Brain microvascular endothelial cell (primary cell): ENCODE measurements at regions not wholly inside any gene's neighbourhood (a gene's known extent, or its start where the extent isn't known, plus 50 kb on each side); places are given as distances from the start of the nearest gene placed in this dataset.

Experiments used
- DNase-seq: peaks from one replicate; pipeline ENCODE4 v3.0.0-alpha.2; 2020
- H3K27ac ChIP-seq: fragments of 250-450 bp; sonication (Bioruptor Pico); 2 replicates; pipeline ENCODE4 v1.5.1; 2020; ENCODE audit warnings: mild to moderate bottlenecking, moderate library complexity
- H3K27me3 ChIP-seq: fragments of 250-450 bp; sonication (Bioruptor Pico); replicated peaks from 2 replicates; pipeline ENCODE4 v1.5.1; 2020; ENCODE audit warnings: mild to moderate bottlenecking
- H3K36me3 ChIP-seq: fragments of 250-450 bp; sonication (Bioruptor Pico); replicated peaks from 2 replicates; pipeline ENCODE4 v1.5.1; 2020; ENCODE audit warnings: mild to moderate bottlenecking
- H3K4me3 ChIP-seq: 2 replicates; pipeline ENCODE4 v1.5.1; 2011; ENCODE audit warnings: low read depth, mild to moderate bottlenecking, control low read depth, low read length, moderate library complexity
- in situ Hi-C: cut with HindIII; loops from 2 replicates; pipeline ENCODE4 v1.10.0; 2017; ENCODE audit warnings: low sequenced_read_pairs, low pct_ligation_motif_present
- TF ChIP-seq, protein P1 (sequence below): IDR thresholded peaks from 2 replicates; pipeline ENCODE4 v1.5.1; 2011; ENCODE audit warnings: low read depth, mild to moderate bottlenecking, moderate library complexity, low read length, control low read depth, inconsistent platforms; ENCODE audit errors: missing control alignments

DNA sequence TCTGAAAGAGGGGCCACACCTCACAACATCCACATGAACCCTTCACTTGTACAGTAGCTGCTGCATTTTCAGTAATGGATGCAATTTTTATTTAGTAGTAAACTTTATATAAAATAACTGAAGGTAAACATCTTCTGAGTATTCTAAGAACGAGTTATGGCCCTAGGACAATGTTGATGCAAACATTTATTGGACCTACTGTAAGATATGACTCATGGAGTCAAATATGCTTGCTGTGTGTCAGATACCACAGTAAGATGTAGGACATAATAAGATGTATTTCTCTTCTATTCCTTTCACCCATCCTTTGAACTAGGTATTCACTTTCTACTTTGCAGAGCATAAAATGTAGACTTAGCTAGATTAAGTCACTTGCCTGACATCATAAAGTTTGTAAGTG, 87.6 kb downstream of the TEX13C start:
- Histone ChIP-seq H3K27me3 (no peaks in the 10 kb centered on the region), H3K27ac (no peak overlapping the region), H3K36me3 (no peaks in the 10 kb centered on the region), H3K4me3 (no peak overlapping the region)
- in situ Hi-C loops, result no loop called here
- TF ChIP-seq, protein P1, sequence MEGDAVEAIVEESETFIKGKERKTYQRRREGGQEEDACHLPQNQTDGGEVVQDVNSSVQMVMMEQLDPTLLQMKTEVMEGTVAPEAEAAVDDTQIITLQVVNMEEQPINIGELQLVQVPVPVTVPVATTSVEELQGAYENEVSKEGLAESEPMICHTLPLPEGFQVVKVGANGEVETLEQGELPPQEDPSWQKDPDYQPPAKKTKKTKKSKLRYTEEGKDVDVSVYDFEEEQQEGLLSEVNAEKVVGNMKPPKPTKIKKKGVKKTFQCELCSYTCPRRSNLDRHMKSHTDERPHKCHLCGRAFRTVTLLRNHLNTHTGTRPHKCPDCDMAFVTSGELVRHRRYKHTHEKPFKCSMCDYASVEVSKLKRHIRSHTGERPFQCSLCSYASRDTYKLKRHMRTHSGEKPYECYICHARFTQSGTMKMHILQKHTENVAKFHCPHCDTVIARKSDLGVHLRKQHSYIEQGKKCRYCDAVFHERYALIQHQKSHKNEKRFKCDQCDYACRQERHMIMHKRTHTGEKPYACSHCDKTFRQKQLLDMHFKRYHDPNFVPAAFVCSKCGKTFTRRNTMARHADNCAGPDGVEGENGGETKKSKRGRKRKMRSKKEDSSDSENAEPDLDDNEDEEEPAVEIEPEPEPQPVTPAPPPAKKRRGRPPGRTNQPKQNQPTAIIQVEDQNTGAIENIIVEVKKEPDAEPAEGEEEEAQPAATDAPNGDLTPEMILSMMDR, result no peak
- no peak for DNase-seq

DNA sequence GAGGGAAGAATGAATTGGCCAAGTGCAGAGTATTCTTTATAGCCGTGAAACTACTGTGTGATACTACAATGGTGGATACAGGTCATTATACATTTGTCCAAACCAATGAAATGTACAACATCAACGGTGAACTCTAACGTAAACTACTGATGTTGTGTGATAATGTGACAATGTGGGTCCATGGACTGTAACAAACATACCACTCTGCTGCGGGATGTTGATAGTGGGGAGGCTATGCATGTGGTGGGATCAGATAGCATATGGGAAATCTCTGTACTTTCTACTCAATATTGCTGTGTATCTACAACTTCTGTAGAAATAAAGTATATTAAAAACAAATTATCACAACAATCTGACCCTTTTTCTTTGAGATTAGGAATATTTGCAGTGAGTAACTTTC, 101.1 kb downstream of the TEX13C start:
- DNase-seq, result no peak
- no peaks in the 10 kb centered on the region for H3K27me3 ChIP-seq
- H3K36me3 ChIP-seq, result no peaks in the 10 kb centered on the region
- TF ChIP-seq, protein P1, result no peak
- H3K27ac ChIP-seq, result no peak overlapping the region
- in situ Hi-C loops, result no loop called here
- no peak overlapping the region for H3K4me3 ChIP-seq

DNA sequence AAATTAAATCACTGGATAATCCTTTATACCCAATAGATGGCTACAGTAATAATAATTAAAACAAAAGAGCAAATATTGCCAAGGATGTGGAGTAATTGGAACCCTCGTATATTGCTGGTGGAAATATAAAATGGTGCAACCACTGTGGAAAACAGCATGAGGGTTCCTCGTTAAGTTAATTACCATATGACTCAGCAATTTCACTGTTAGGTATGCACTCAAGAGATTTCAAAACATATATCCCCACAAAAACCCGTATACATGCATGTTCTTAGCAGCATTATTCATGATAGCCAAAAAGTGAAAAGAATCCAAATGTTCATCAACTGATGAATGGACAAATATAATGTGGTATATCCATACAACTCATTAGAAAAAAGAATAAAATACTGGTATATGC, 103.3 kb downstream of the TEX13C start:
- H3K4me3 ChIP-seq, result no peak overlapping the region
- TF ChIP-seq, protein P1, result no peak
- H3K27ac ChIP-seq, result no peak overlapping the region
- DNase-seq, result no peak
- no peaks in the 10 kb centered on the region for H3K27me3 ChIP-seq
- H3K36me3 ChIP-seq, result no peaks in the 10 kb centered on the region
- in situ Hi-C loops, result no loop called here

DNA sequence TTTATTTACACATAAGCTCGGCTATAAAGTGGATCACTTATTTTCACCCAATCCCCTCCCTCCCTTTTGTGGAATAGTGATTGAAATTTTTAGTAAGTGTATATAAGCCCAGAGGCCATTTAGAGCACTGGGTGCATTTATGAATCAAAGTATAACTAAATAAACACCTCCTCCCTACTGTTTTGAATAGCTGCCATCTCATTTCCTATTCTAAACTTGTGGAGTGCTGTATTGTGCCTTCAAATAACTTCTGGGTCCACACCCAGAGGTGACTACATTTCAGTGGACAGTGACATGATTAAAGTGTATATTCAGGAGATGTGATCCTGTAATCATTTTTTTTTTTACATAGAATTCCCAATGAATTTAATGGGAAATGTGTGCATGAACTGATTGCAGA, 104.9 kb downstream of the TEX13C start:
- no peaks in the 10 kb centered on the region for H3K36me3 ChIP-seq
- DNase-seq, result no peak
- no peaks in the 10 kb centered on the region for H3K27me3 ChIP-seq
- in situ Hi-C loops, result no loop called here
- no peak overlapping the region for H3K27ac ChIP-seq
- no peak overlapping the region for H3K4me3 ChIP-seq
- TF ChIP-seq, protein P1, result no peak

DNA sequence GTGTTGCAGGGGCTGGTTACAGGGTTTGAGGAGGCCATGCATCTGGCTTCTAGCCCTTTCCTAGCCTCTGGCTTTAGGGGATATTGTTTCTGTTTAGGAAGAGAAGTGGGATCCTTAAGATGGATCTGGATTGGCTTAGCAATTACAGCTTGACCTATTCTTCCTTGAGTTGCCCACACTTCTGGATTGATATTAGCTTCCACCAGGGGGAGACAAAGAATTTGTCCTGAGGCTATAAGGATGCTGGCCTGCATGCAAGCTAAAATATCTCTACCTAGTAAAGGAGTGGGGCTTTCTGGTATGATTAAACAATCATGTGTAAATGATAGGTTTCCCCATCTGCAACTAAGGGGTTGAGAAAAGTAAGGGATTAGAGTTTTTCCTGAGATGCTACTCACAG, 117.2 kb downstream of the TEX13C start:
- DNase-seq, result no peak
- TF ChIP-seq, protein P1, result no peak
- Histone ChIP-seq H3K27ac (no peak overlapping the region), H3K36me3 (no peaks in the 10 kb centered on the region), H3K4me3 (no peak overlapping the region), H3K27me3 (no peaks in the 10 kb centered on the region)
- in situ Hi-C loops, result no loop called here

DNA sequence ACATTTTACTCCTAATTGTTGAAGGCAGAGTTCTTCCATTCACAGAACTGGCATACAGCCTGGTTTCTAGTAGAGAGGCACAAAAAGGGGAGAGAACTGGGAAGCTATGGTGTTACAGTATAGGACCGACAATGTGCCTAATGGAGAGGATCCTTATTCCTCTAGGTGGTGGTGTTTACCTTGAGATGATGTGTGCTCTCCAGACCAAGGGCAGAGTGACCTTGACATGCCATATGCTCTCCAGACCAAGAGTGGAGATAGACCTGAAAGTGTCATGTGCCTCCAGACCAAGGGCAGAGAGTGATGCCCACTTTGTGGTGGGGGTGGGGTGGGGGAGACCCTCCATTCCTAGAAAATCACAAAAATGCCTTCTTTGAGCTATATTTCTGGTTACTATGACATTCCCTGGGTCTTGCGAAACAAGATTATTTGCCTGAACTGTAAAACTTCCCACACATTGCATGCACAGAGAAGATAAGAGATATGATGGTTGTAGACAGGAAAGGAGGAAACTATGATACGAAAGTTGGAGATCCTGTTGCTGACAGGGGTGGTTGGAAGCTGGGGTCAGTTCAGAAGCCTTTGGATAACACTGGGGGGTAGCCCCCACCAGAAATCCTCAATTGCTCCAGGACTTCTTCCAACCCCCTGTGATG, 119.7 kb downstream of the TEX13C start:
- H3K4me3 ChIP-seq, result no peak overlapping the region
- in situ Hi-C loops, result no loop called here
- no peaks in the 10 kb centered on the region for H3K36me3 ChIP-seq
- TF ChIP-seq, protein P1, result no peak
- no peak overlapping the region for H3K27ac ChIP-seq
- no peaks in the 10 kb centered on the region for H3K27me3 ChIP-seq
- no peak for DNase-seq
